ENCODE measurements at regions not wholly inside any gene's neighbourhood (a gene's known extent, or its start where the extent isn't known, plus 50 kb on each side); places are given as distances from the start of the nearest gene placed in this dataset.
"Not testable (repeated sequence)": the region's sequence is repeated elsewhere in the genome, so short reads cannot be mapped to it uniquely, and the experiment has no call there.

DNA sequence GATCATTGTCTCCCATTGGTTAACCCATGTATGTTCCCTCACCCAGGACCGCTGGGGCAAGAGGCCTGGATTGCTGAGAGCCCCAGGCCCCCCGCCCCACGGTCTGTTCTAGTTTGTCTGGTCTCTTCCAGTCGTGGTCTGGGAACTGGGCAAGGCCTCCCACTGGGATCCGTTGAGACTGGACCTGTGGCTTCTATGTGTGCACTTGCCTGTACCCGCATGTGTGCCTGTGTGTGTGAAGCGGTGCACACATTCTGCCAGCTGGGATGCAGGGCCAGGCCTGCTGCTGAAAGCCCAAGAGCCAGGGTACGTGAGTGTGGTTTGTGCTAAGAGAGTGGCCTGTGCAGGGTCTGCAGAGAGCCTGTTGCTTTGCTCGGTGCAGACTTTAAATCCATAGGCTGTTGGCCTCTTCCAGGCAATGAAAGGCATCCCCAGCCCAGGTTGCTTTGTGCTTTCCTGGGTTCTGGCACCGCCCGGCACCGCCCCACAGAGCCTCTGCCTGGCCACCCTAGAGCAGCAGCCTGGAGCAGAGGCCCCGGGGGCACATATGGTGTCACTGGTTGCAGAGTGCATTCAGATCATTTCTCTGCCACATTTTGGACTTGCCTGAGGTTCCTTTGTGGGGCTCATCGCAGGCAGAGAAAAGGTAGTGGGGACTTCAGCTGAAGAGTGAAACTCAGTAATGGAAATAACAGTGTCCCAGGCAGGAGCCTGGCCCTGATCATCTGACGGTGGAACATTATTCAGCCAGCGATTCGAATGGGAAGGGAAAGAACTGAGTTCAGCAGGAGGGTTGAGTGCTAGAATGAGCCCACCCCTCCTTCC is 215.5 kb downstream of the GLRX3 start:
- DNase-seq (ENCODE audit: low spot score), result no peak

DNA sequence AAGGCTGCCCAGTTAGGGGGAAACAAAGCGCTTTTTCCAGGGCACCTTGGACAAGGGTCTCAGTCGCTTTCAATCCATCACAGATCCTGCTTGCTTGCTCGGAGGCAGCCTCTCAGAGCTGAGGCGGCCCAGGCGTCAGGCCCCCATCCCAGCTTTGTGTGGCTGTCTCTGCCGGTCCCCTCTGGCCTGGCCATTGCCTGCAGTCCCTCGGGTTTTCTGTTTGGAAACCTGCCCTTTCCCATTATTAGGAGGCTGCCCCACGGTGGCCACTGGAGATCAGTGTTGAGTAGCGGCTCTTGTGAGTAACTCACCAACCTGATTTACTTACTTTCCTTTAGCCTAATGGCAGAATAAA is 216.1 kb downstream of the GLRX3 start:
- no peak for DNase-seq (ENCODE audit: low spot score)

DNA sequence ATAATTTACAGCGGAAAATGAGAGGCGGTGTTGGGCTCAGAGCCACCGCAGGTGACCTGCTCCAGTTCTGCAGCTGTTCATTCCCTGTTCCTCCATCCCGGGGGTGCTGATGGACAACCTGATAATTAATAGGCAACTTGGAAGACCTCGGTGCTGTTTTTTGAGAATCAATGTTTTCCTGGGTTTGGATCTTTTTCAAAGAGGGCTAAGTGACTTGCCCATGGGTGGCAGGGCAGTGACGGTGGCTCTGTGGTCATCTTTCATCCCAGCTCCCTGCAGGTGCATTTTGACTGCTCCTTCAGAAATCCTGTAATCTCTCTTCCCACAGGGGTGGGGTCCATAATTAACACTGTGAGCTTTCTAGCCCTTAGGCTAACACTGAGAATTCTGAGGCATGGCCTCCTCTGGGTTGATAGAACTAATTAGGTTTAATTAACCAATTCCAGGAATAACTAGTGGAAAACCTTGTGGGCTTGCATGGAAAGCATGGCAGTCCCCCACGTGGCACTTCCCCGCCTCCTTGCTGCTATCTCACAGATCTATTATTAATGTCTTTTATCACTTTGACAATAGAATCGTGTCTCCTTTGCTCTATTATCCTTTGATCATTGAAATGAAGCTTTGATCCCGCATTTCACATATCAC is 217.9 kb downstream of the GLRX3 start:
- no peak for DNase-seq (ENCODE audit: low spot score)

DNA sequence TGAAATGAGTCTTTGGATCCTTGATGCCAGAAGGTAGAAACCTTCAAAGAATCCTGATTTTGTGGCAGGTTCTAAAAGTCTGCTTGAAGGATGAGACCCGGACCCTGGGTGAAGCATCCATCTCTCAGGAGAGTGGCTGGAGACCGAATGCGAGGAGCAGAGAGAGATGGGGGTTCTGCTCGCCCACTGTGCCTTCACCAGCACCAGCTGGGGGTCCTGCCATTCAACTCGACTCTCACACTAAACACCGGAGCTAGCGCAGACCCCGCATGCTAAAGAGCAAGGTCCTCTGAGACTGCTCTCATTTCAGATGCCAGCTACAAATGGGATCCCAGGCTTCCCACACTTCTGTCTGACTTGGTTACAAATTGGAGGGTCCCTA is 218.4 kb downstream of the GLRX3 start:
- no peak for DNase-seq (ENCODE audit: low spot score)

DNA sequence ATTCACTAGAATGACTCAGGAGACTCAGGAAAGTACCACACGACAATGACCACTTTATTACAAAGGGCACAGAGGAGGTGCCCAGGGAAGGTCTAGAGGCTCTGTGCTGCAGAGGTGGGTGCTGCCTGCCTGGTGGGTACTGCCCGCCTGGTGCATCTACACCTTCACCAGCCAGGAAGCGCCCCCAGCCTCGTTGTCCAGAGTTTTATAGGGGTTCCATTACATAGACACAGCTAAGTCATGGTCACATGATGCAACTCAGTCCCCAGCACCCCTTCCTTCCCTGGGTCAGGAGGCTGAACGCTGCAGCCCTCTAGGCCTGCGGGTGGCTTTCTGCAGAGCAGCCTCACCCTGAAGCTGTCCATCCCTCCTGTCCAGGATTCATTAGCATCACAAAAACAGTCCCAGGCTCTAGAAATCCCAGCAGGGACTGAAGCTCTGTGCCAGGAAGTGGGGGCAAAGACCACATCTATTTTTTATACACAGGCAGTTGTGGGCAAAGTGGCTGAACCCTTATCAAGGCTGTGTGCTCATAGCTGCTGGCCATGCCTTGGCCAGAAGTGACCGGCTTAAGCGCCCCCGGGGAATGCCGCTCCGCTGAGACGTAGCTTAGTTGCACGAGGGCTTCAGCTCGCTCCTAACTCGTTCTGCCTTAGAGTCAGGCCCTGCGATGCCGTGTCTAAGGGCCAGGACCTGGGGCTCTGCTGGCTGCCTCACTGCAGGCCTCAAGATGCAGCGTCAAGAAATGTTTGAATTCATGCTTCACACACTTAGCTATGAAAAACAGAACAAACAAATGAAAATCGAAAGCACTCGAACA is 219.0 kb downstream of the GLRX3 start:
- DNase-seq (ENCODE audit: low spot score), result no peak

DNA sequence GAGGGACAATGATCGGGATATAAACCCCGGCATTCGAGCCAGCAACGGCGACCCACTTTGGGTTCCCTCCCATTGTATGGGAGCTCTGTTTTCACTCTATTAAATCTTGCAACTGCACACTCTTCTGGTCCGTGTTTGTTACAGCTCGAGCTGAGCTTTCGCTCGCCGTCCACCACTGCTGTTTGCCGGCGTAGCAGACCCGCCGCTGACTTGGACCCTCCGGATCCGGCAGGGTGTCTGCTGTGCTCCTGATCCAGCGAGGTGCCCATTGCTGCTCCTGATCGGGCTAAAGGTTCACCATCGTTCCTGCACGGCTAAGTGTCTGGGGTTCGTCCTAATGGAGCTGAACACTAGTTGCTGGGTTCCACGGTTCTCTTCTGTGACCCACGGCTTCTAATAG is 220.2 kb downstream of the GLRX3 start:
- not testable (repeated sequence) for DNase-seq (ENCODE audit: low spot score)

DNA sequence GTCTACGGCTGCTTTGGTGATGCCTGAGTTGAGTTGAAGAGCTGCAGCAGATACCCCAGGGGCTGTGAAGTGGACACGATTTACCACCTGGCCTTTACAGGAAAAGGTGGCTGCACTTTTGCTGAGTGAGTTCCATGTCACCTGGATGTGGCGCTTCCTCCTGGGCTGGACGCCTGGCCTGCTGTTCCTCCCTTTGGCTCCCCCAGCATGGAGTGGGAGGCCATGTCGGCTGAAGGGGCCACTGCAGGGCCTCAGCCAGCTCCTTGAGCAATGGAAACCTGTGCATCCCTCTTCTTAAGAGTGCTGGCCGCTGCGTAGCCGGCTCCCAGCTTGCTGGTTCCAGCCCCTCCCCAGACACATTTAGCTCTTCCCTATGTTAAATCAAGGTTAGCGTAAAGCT is 221.0 kb downstream of the GLRX3 start:
- DNase-seq (ENCODE audit: low spot score), result no peak

DNA sequence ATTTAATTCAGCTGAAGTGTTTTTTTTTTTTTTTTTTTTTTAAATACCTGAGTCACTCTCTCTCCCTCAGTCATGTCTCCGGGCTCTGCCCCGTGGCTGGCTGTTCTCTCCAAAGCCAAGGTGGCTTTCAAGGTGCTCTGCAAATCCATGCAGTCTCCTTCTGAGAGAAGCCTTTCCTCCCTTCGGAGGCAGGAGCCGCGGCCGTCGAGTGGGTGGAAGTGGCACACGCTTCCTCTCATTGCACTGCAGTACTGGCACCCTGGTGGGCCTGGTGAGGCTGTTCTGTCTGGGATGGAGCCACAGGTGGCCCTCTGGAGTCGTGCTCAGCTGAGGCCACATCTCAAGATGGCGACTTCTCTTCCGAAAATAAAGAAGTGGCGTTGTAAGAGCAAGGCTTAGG is 221.8 kb downstream of the GLRX3 start:
- DNase-seq (ENCODE audit: low spot score), result no peak

DNA sequence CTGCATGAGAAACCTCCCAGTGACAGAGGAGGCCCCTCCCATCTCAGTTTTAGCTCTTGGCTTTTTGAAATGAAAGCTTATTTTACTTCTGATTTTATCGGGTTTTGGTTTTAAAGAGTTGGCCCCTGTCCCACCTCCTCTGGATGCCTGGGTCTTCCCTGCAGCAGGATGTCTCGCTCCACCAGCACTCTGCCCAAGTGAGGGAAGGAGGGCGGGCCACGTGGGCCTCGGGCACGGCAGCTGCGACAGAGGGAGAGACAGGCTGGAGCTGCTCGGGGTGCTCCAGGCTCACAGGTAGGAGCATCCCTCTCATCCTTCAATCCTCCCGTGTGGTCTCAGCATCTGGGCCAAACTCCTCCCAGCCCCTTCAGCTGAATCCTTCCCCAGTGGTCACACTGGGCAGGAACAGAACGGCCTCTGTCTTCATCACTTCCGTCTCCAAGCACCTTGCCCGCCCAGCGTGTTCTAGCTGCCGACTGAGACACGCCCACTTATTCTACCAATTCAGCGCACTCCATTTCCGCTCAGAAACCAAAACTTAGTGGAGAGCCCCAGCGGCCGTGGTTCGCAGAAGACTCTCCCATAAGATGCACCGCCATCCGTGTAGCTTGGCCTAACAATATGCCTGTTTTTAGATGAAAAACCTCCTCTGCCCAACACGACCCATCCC is 222.9 kb downstream of the GLRX3 start:
- no peak for DNase-seq (ENCODE audit: low spot score)

DNA sequence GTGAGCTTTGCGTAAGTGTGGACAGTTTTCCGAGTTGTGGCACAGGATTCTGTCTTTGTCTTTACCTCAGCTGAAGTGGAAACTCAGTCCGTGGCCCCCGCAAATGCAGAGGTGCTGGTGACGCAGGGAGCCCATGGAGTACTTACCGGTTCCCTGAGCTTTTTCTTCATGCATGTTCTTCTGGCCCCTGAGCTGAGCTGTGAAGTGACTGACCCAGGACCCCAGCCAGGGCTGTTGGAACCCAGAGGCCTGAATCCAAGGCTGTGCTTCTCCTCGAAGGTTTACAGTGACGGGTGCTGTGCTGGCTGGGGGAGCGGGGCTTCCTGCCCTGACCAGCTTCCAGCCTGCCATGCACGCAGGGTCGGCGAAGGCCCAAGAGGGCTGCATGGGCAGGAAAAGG is 223.5 kb downstream of the GLRX3 start:
- DNase-seq (ENCODE audit: low spot score), result no peak

DNA sequence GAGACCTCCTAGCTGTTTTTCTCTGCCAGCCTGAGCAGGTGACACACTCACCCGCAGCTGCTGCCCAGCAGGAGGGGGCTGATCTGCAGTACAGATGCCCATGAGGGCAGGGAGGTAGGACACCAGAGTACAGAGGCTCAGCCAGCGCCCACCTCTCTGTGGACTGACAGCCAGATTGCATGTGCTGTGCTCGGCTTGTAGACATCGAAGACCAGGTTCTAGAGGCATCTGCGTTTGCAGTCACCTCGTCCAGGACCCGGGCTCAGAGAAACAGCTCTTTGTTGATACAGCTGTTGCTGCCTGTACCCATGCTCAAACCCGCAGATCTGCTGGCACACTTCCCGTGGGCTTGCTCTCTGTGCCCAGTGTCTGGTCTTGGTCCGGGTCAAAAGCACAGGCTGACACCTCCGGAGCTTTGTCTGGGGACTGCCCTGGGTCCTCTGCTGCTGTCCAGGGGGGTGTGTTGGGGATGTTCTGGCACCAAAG is 224.7 kb downstream of the GLRX3 start:
- DNase-seq (ENCODE audit: low spot score), result no peak

DNA sequence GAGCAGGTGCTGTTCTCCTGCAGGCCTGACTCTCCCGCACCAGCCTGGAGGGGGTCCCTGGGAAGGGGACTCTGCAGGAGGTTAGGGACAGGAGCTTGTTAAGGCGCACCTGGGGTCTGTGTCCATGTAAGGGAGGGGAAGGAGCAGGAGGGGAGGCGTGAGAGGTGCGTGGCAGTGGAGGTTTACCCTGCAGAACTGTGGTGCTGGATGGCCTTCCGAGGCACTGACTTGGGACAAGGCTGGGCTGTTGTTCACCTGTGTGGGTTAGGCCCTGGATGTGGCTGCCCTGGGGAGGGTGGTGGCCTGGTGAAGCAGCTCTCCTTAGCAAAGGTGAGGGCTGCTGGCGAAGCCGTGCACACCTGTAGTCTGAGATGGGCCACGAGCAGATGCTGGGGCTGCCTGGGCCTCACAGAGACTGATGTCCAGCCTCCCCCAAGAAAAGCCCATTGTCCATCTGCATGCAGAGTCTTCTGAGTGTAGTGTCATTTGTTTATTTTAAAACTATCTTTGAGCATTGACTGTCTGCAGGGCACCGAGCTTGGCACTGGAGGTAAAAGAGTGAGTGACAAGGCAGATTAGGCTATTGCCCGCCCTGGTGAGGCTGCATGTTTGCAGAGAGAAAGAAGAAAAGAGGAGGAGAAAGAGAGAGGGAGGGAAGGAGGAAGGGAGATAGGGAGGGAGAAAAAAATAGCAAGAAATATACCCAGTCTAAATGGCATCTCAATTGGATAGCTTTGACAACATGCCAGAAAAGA is 225.3 kb downstream of the GLRX3 start:
- no peak for DNase-seq (ENCODE audit: low spot score)

DNA sequence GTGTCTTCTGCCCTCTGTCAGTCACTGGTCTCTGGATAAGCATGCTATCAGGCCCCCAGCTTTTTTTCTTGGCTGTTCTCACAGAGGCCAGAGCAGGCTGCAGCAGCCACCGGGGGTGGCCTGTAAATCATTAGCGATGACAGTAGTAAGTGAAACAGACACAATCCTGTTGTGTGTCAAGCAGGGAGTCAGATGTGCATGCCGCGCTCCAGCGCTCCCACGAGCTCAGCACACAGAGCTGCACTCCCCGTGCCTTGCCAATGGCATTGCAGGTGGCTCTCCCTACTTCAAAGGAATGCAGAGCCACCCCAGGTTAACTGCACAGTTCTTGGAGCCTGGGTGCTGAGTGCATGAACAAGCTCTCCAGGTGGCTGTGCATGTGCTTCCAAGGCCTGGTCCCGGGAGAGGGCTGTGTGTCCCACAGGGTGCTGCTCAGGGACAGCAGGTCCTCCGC is 226.1 kb downstream of the GLRX3 start:
- DNase-seq (ENCODE audit: low spot score), result no peak

DNA sequence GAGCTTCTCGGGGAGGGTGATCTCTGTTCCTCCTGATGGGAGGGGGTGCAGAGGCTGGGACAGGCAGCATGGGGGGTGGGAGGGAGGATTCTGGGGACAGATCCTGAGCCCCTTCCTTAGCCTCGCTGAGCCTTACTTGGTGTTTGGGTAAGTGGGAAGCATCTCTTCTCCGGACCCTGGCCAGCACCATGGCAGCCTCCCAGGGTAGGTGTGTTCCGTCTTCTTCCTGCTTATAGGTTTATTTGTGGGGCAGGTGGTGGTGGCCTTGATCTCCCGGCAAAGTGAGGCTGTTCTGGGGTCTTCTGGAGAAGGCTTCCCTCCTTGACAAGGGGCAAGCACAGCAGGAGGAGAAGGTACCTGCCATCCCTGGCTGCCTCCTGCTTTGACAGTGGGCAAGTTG is 226.9 kb downstream of the GLRX3 start:
- no peak for DNase-seq (ENCODE audit: low spot score)

DNA sequence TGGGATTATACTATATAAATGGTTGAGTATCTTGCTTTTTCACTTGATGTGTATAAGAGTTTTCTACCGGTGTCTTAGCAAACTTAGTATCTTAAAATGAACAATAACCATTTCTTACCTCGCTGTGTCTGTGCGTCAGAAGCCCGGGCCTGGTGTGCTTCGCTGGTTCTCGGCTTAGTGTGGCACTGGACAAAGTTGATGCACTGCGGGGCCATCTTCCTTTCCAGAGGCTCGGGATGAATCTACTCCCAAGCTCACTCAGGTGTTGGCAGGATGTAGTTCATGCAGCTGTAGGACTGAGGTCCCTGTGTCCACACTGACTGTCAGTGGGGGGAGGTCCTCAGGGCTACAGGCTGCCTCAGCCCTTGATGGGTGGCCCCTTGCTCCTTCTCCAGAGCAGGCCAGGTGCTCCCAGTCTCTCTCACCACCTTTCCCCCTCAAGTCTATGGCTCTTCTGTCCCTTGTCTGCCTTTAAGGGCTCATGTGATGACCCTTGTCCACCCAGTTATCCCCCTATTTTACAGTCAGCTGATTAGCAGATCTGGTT is 227.8 kb downstream of the GLRX3 start:
- no peak for DNase-seq (ENCODE audit: low spot score)

DNA sequence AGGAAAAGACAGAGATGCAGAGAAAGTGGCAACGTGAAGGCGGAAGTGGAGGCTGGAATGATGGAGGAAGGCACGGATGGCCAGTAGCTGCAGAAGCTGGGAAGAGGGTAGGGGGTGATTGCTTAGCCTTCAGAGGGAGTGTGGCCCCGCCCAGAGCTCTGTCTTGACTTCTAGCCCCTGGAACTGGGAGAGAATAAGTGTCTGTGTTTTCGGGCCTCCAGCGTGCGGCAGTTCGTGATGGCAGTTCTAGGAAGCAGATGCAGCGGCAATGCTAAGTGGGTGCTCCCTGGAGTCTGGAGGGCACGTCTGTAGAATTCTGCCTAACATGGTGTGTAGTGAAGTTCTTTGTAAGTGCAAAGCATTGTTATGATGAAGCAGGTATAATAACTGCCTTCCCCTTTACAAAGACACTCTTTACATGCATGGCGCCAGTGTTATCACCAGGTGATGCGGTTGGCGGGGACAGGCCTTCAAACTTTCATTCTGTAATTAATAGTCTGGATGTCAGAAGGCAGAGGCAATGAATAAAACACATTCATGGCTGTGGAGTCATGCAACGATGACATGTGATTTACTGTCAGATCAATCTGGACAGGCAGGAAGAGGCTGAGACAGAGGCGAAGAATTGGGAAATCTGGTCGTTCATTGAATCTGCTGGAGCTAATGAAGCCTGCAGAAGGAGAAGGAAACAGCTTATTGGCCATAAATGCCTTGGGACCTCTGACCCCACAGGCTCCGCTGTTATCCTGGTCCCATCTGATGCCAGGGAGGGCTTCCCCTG is 228.6 kb downstream of the GLRX3 start:
- no peak for DNase-seq (ENCODE audit: low spot score)

DNA sequence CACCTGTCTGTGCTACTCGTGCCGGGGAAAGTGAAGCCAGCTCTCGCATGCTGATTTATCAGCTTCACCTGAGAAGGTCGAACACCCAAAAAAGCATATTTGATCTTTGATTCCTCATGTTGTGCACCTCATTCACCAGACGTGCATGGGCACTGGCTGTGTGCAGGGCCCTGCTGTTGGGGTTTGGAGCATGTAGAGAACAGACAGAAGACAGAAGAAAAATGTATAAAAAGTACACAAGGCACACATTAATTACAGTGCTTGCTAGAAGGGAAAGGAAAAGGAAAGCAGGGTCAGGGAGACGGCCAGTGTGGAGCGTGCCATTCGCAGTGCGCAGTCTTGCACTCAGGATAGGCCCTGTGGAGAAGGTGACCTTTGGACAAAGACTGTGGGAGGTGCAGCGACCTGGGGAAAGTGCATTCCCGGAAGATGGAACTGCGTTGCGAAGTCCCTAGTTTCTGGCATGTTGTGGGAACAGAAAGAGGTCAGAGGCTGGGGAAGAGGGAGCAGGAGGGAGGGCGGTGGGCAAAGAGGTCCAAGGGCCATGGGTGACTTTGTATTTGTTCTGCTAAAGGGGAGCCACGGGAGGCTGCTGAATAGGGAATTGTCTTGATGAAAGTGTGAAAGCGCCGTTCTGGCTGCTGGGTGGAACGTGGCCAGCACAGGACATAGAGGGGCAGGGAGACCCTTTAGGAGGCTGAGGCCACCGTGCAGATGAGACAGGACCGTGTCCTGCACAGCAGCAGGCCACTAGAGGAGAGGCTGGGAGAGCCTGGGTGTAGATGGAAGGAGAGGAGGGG is 232.8 kb downstream of the GLRX3 start:
- DNase-seq (ENCODE audit: low spot score), result no peak

DNA sequence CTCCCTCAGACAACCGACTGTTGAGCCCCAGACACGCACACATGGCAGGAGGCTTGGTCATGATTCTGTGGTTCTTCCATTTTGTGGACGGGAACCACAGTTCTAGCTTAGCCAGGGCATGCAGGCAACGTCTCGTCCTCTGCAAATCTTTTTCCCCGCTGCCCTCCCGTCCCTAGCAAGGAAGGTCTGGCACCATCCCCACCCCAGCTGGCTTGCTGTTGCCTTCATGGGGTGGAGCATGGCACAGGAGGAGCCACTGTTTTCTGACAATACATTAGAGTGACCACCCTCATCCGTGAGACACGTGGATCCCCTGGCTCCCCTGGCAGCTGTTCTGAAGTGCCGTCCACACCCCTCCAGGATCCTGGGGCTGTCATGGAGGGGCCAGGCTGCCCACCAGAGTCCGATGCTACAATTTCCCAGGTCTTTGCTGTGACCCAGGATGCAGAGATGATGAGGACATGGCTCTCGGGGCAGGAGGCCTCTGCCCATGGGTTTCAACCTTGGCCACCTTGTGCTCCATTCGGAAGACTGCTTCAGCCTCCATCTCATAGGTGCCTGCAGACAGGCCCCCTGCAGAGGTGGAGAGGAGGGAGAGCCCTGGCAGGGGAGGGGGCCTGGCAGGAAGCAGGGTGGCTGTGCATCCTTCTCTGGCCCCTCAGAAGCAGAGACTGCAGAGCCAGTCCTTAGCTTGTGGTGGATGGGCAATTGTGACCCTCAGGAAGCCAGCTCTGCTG is 233.6 kb downstream of the GLRX3 start:
- no peak for DNase-seq (ENCODE audit: low spot score)

DNA sequence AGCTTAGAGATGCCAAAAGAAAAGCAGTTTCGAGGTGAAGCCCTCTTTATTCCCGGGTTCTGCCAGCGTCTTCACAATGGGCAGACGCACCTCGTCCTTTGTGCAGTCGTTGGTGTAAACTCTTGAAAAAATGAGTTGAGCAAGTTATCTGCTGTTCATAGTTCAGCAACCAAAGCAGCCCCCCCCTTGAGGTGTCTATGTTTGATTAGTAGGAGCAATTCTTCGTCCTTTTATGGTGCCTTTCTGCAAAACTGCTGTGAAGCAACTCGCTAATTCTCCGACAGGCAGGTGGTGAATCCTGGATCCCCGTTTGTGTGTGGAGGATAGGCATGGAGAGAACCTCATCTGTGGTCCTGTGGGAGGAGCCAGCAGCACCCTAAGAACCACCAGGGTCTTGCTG is 234.5 kb downstream of the GLRX3 start:
- no peak for DNase-seq (ENCODE audit: low spot score)
